GM12873 (cell line): ENCODE measurements at regions not wholly inside any gene's neighbourhood (a gene's known extent, or its start where the extent isn't known, plus 50 kb on each side); places are given as distances from the start of the nearest gene placed in this dataset.

Experiments used
- CTCF ChIP-seq: IDR thresholded peaks from 2 replicates; pipeline ENCODE4 v1.5.1; 2012; ENCODE audit warnings: low read depth, mild to moderate bottlenecking, moderate library complexity, low read length, control low read depth; ENCODE audit not compliant: insufficient read depth; ENCODE audit errors: missing control alignments

- no peak for TF ChIP-seq CTCF
Measured at GRCh38 chr2:84175340-84175739, 283.7 kb downstream of the SUCLG1 start.

- TF ChIP-seq CTCF = no peak
Measured at GRCh38 chr2:84173041-84173440, 286.0 kb downstream of the SUCLG1 start.

- TF ChIP-seq CTCF = no peak
Measured at GRCh38 chr2:84170979-84171378, 288.1 kb downstream of the SUCLG1 start.

- no peak for TF ChIP-seq CTCF
Measured at GRCh38 chr2:84169871-84170270, 289.2 kb downstream of the SUCLG1 start.

- TF ChIP-seq CTCF = no peak
Measured at GRCh38 chr2:84165256-84165655, 293.8 kb downstream of the SUCLG1 start.

- TF ChIP-seq CTCF = no peak
Measured at GRCh38 chr2:84160453-84160852, 298.6 kb downstream of the SUCLG1 start.

- TF ChIP-seq CTCF = no peak
Measured at GRCh38 chr2:84158605-84159004, 300.5 kb downstream of the SUCLG1 start.
